Daoy (cell line): ENCODE measurements at regions not wholly inside any gene's neighbourhood (a gene's known extent, or its start where the extent isn't known, plus 50 kb on each side); places are given as distances from the start of the nearest gene placed in this dataset.
"Not testable (repeated sequence)": the region's sequence is repeated elsewhere in the genome, so short reads cannot be mapped to it uniquely, and the experiment has no call there.

ENCODE experiments used
- DNase-seq: peaks from one replicate; pipeline ENCODE4 v3.0.0-alpha.2; 2015; ENCODE audit warnings: low read depth

GRCh38 chr11:134665571-134666270, 253.7 kb upstream of the B3GAT1 start:
- no peak for DNase-seq

- DNase-seq, result no peak
These were observed 253.1 kb upstream of the B3GAT1 start for GRCh38 chr11:134665188-134665535.

- DNase-seq, result no peak
These were observed 252.6 kb upstream of the B3GAT1 start for GRCh38 chr11:134664447-134665187.

GRCh38 chr11:134663506-134664313, 251.7 kb upstream of the B3GAT1 start:
- no peak for DNase-seq

- no peak for DNase-seq
These were observed 250.8 kb upstream of the B3GAT1 start for GRCh38 chr11:134662629-134663360.

GRCh38 chr11:134661660-134662059, 249.6 kb upstream of the B3GAT1 start:
- no peak for DNase-seq

GRCh38 chr11:134660416-134660815, 248.4 kb upstream of the B3GAT1 start:
- no peak for DNase-seq

- no peak for DNase-seq
These were observed 247.8 kb upstream of the B3GAT1 start for GRCh38 chr11:134659882-134660281.

GRCh38 chr11:134658481-134659225, 246.6 kb upstream of the B3GAT1 start:
- no peak for DNase-seq

GRCh38 chr11:134657631-134658030, 245.6 kb upstream of the B3GAT1 start:
- DNase-seq, result no peak

- DNase-seq, result no peak
These were observed 245.0 kb upstream of the B3GAT1 start for GRCh38 chr11:134656861-134657540.

GRCh38 chr11:134656086-134656840, 244.2 kb upstream of the B3GAT1 start:
- not testable (repeated sequence) for DNase-seq

- no peak for DNase-seq
These were observed 243.3 kb upstream of the B3GAT1 start for GRCh38 chr11:134655189-134655989.

GRCh38 chr11:134654161-134654915, 242.3 kb upstream of the B3GAT1 start:
- no peak for DNase-seq

- no peak for DNase-seq
These were observed 240.7 kb upstream of the B3GAT1 start for GRCh38 chr11:134652586-134653255.

- no peak for DNase-seq
These were observed 235.2 kb upstream of the B3GAT1 start for GRCh38 chr11:134647066-134647743.

- DNase-seq, result no peak
These were observed 234.5 kb upstream of the B3GAT1 start for GRCh38 chr11:134646561-134646960.
